ENCODE measurements at regions not wholly inside any gene's neighbourhood (a gene's known extent, or its start where the extent isn't known, plus 50 kb on each side); places are given as distances from the start of the nearest gene placed in this dataset.

- no peak for TF ChIP-seq CTCF (IDR thresholded peaks at IDR 0.05; ENCODE audit: low read depth, low read length, missing control alignments)
- no peak overlapping the region for H3K27ac ChIP-seq
- H3K36me3 ChIP-seq (replicated peaks), result no peaks in the 10 kb centered on the region
- H3K4me3 ChIP-seq (ENCODE audit: low read depth, low read length), result no peak overlapping the region
- in situ Hi-C loops (cut with HindIII; ENCODE audit: low pct_ligation_motif_present, low sequenced_read_pairs), result no loop called here
- no peaks in the 10 kb centered on the region for H3K27me3 ChIP-seq (replicated peaks)
- no peak for DNase-seq
Observed at GRCh38 chr6:14328163-14328562, 210.6 kb downstream of the CD83 start.

GRCh38 chr6:14333556-14334305 lies 216.2 kb downstream of the CD83 start:
- TF ChIP-seq CTCF (IDR thresholded peaks at IDR 0.05; ENCODE audit: low read depth, low read length, missing control alignments), result no peak
- in situ Hi-C loops (cut with HindIII; ENCODE audit: low pct_ligation_motif_present, low sequenced_read_pairs), result no loop called here
- Histone ChIP-seq H3K27me3 (replicated peaks) (no peaks in the 10 kb centered on the region), H3K36me3 (replicated peaks) (no peaks in the 10 kb centered on the region), H3K4me3 (ENCODE audit: low read depth, low read length) (no peak overlapping the region), H3K27ac (no peak overlapping the region)
- DNase-seq, result peak; percentile 22

GRCh38 chr6:14335071-14335470 lies 217.5 kb downstream of the CD83 start:
- no peak overlapping the region for H3K27ac ChIP-seq
- no peak overlapping the region for H3K4me3 ChIP-seq (ENCODE audit: low read depth, low read length)
- H3K27me3 ChIP-seq (replicated peaks), result no peaks in the 10 kb centered on the region
- no peak for TF ChIP-seq CTCF (IDR thresholded peaks at IDR 0.05; ENCODE audit: low read depth, low read length, missing control alignments)
- H3K36me3 ChIP-seq (replicated peaks), result no peaks in the 10 kb centered on the region
- DNase-seq, result no peak
- in situ Hi-C loops (cut with HindIII; ENCODE audit: low pct_ligation_motif_present, low sequenced_read_pairs), result no loop called here

GRCh38 chr6:14337152-14337551 lies 219.6 kb downstream of the CD83 start:
- TF ChIP-seq CTCF (IDR thresholded peaks at IDR 0.05; ENCODE audit: low read depth, low read length, missing control alignments), result no peak
- no peak for DNase-seq
- Histone ChIP-seq H3K27ac (no peak overlapping the region), H3K4me3 (ENCODE audit: low read depth, low read length) (no peak overlapping the region), H3K36me3 (replicated peaks) (no peaks in the 10 kb centered on the region), H3K27me3 (replicated peaks) (no peaks in the 10 kb centered on the region)
- in situ Hi-C loops (cut with HindIII; ENCODE audit: low pct_ligation_motif_present, low sequenced_read_pairs), result no loop called here

- no peak overlapping the region for H3K27ac ChIP-seq
- H3K4me3 ChIP-seq (ENCODE audit: low read depth, low read length), result no peak overlapping the region
- DNase-seq, result no peak
- H3K36me3 ChIP-seq (replicated peaks), result no peaks in the 10 kb centered on the region
- no peaks in the 10 kb centered on the region for H3K27me3 ChIP-seq (replicated peaks)
- in situ Hi-C loops (cut with HindIII; ENCODE audit: low pct_ligation_motif_present, low sequenced_read_pairs), result no loop called here
- TF ChIP-seq CTCF (IDR thresholded peaks at IDR 0.05; ENCODE audit: low read depth, low read length, missing control alignments), result no peak
Observed at GRCh38 chr6:14339172-14339571, 221.6 kb downstream of the CD83 start.
